GM18499 (cell line): ENCODE measurements at regions not wholly inside any gene's neighbourhood (a gene's known extent, or its start where the extent isn't known, plus 50 kb on each side); places are given as distances from the start of the nearest gene placed in this dataset.

ENCODE experiments used
- ATAC-seq: cut with Tn5 transposase; IDR thresholded peaks from one replicate; pipeline ENCODE4 v1.9.1; 2021; ENCODE audit warnings: moderate number of reproducible peaks; ENCODE audit not compliant: insufficient read depth, unreplicated experiment

DNA sequence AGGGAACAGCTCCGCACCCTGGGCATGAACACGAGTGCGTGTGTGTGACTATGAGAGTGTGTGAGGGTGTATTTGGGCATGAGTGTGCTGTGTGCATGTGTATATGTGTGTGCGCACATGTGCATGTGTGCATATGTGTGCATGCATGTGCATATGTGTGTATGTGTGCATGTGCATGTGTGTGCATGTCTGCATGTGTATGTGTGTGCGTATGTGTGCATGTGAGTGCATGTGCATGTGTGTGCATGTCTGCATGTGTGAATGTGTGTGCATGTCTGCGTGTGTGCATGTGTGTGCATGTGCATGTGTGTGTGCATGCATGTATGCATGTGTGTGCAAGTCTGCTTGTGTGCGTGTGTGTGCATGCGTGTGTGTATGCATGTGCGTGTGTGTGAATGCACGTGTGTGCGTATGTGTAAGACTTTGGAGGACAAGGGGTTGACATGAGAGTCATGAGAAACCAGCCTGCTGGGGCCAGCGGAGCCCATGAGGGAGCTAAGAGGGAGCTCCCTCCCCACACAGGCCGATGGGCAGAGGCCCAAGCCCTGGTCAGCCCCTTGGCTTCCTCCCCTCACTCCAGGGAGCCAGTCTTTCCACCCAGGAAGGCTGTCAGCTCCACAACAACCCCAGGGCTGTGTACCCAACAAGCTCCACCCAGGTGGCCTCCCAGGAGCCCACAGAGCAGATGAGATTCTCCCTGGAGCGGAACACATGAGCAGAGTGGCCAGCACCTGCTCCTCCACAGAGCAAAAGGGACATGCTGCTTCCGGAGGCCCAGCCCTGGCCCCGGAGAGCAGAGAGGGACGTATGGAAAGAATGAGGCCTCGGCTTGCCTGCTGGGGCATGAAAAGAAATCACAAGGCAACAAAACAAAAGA, 142.5 kb upstream of the PPP2R2D start:
- ATAC-seq = no peak

GRCh38 chr10:131758939-131759301, 141.9 kb upstream of the PPP2R2D start:
- ATAC-seq = no peak

DNA sequence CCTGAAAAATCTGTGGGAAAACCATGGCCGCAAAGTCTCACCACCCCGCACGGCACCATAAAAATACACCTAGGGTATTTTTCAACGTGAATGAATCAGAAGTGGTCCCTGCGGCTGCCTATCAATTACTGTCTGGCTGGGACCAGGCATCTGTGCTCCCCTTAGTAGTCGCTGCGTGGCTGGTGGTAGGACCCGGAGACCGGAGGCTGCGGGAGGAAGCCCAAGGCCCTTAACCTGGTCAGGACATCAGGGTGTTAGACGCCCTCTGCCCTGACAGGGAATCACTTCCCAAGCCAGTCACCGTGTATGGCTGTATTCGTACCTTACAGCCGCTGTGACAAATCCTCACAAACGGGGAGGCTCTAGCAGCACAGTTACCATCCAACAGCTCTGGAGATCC, 141.5 kb upstream of the PPP2R2D start:
- no peak for ATAC-seq

- no peak for ATAC-seq
Observed at GRCh38 chr10:131760416-131761166, 140.2 kb upstream of the PPP2R2D start.

GRCh38 chr10:131762789-131763696, 137.8 kb upstream of the PPP2R2D start:
- ATAC-seq = no peak

DNA sequence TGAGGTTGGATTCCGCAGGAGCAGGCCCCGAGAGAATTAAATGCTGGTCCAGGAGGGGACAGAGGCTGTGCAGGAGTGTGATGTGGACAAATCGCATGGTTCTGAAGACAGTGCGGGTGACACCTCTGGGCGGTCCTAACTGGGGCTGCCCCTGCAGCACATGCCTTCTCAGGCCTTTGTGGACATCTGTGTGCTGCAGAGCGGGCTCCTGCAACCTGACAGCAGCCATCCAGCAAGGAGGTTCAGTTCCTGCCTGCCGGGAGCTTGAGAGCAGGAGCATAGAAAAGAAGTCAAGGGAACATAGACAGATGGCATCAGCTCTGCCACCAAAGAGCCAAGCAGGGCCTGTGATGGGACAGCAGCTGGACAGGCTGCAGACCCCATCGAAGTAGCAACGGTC, 135.9 kb upstream of the PPP2R2D start:
- no peak for ATAC-seq

DNA sequence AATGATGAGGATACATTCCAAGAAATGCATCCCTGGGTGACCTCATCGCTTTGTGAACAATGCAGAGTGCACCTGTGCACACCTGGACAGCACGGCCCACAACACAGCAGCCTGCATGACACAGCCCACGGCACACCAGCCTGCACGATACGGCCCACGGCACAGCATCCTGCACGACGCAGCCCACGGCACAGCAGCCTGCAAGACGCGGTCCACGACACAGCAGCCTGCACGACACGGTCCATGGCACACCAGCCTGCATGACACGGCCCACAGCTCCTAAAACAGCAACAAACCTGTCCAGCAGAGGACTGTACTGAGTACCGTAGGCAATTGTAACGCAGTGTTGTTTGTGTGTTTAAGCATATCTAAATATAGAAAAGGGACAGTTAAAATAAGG, 134.7 kb upstream of the PPP2R2D start:
- no peak for ATAC-seq

DNA sequence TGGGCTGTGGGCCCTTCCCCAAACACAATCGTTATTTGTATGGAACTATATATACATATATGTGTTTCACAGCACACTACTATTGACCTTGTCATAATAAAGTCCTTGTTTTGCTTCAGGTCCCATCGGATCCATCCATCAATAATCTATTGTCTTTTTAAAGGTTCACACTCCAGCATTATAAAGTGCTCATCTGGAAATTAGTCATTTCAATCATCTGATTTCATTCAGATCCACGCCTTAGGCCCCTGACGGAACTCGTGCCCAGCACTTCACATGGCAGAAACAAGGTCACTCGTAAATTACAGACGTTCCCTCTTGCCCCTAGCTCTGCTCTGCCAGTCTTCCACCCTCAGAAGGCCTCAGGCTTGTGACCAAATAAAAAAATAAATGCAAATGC, 133.1 kb upstream of the PPP2R2D start:
- no peak for ATAC-seq

- no peak for ATAC-seq
Observed at GRCh38 chr10:131769571-131770410, 131.0 kb upstream of the PPP2R2D start.

DNA sequence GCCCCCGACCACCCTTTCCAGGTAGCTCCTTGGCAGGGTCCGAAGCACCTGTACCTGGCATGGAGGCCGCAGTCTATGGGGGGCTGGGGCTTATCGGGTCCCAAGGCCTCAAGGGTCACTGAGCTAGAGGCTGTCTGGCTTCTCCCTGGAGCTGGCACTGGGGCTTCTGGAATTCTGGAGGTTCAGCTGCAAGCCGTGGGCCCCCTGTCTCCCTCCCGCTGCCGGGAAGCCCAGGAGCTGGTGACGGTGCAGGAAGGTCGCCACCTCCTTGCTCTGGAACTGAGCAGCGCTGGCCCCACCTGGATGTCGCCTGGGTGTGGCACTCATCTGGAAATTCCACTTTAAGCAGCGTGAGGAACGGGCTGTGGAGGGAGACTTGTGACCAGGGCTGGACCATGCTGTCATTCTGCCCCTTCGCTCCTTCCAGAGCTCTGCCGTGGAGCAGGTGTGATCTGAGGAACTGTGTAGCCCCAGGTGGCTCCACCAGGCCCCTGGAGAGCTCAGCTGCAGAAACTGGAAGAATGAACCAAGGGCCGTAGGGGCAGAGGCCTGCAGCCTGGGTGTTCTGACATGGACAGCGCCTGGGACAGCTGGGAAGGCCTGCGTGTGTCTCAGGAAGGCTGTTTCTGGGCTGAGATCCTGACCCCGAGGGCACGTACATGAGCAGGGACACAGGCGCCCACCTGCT, 129.7 kb upstream of the PPP2R2D start:
- no peak for ATAC-seq

DNA sequence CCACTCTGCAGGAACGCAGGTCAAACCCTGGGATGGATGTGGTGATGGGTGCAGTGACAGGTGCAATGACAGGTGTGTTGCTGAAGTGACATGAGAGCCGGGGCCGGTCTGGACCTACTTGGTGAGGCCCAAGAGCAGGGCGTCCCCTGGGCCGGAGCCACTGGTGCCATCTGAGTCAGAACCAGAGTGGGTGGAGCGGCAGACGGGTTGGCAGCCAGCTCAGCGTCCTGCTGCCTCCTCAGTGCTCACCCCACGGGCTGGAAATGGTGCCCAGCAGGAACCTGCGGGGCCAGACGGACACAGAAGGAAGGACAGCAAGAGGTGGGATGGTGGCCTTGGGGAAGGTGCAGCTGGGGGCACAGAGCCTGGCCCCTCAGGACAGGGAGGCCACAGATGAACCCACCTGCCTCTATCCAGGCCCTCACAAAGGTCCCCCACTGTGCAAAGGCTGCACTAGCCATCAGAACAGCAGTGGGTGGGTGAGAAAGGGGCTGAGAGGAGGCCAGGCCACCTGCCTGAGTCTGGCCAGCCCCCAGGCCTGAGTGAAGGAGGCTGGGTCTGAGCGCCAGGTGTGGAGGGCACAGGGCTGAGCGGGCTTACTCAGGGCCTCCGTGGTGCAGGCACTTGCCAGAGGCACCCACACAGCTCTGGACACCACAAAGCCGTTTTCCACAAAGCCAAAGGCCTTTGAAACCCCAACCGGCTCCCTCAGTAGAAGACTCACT, 129.0 kb upstream of the PPP2R2D start:
- ATAC-seq = no peak

DNA sequence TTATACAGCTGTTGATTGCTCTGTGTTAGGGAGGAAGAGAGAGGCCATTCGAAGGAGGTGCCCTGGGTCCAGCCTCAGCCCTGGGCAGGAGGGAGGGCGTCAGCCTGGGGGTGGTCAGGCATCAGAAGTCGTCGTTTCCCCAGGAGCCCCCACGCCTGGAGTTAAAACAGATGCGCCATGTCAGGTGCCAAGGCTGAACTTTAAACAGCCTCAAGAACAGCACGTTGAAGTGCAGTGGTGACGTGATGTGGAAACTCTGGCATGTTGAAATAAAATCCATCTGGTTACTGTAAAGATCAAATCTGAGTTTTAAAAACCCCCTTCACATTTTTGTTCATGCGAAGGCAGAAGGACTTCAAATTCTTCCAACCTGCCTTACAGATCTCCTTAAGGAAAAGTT, 128.4 kb upstream of the PPP2R2D start:
- ATAC-seq = no peak

DNA sequence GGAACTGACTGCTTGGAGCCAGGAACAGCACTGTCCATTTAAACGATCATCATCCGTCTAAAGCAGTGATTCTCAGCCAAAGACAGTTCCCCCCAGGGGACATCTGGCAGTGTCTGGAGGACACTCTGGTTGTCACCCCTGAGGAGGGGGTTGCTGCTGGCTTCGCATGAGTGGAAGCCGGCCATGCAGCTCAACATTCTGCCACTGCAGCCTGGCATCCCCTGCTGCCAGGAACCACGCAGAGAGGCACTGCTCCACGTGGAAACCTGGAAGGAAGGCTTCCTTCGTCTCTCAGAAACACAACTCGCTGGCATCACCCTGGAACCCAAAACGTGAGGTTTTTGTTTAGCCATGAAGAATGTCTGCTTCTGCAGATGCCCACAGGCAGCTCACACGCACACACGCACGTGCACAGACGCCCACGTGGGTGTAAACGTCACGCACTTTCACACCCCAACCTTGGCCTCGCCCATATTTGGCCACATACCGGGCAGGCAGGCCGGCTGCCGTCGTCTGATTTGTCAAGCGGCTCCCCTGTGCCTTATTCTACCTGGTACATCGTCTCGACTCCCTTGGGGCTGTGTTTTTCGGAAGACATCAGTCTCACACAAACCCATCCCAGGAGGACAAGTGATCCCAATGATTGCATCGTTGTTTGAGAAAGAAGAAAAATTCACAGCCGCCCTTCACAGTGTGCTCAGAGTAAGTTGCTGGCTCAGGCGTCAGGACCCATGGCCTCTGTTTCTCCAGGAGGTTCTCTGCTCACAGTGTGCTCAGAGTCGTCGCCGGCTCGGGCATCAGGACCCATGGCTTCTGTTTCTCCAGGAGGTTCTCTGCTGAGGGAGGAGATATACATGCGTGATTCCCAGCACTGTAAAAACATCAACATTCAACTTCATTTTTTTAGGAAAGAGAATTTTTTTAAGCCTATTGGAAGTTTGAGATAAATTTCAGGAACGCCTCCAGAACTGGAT, 127.2 kb upstream of the PPP2R2D start:
- ATAC-seq = no peak

GRCh38 chr10:131774681-131775085, 126.1 kb upstream of the PPP2R2D start:
- ATAC-seq = no peak

DNA sequence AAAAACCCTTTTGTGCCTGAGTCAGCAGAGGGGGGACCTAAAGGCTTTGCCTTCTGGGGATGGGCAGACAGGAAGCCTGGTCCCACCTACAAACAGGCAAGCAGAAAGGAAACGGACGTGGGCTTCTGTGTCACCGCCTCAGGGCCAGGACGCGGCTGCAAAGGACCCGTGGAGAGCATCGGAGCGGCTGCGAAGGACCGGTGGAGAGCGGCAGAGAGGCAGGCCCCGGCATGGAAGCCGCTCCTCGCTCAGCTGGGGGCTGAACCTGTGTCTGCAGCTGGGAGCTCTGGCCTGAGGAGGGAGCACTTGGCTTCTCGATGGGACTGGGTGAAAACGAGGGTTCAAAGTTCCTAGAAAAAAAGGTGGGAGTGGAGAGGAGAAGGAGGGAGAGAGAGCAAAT, 125.4 kb upstream of the PPP2R2D start:
- ATAC-seq = no peak

- ATAC-seq = no peak
Observed at GRCh38 chr10:131775833-131776232, 125.0 kb upstream of the PPP2R2D start.

DNA sequence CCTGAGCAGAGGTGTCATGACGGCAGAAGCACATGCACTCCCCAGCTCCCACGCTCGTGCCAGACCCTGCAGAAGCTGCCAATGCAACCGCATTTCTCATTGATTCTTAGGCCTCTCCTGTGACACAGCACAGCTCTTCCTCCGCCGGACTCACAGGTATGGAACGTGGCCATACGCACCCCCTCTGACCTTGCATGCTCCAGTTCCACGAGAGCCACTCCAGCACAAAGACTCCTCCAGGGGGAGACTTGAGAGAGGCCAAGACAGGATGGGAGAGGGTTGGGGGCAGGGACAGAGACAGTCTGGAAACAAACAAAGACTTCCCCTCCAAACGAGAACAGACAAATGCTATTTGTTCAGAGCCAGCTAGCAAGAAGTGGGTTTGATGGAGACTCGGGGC, 124.3 kb upstream of the PPP2R2D start:
- ATAC-seq = no peak

DNA sequence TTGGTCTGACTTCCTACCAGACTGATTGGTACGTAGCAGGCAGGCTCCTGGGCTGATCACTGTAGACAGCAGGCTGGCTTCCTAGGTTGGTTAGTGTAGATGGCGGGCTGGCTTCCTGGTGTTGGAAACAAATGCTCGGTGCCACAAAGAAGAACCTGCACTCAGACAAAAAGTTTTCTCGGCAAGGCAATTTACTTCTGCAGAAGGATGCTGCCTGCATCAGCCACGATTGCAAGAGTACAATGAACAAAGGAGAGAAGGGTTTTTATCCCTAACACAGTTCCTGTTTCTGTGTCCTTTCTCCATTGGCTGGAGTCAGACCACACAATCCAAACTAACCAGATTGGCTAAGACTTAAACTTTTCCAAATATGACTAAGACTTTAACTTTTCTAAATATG, 123.6 kb upstream of the PPP2R2D start:
- no peak for ATAC-seq
